ENCODE measurements at regions not wholly inside any gene's neighbourhood (a gene's known extent, or its start where the extent isn't known, plus 50 kb on each side); places are given as distances from the start of the nearest gene placed in this dataset.
"Not testable (repeated sequence)": the region's sequence is repeated elsewhere in the genome, so short reads cannot be mapped to it uniquely, and the experiment has no call there.

DNA sequence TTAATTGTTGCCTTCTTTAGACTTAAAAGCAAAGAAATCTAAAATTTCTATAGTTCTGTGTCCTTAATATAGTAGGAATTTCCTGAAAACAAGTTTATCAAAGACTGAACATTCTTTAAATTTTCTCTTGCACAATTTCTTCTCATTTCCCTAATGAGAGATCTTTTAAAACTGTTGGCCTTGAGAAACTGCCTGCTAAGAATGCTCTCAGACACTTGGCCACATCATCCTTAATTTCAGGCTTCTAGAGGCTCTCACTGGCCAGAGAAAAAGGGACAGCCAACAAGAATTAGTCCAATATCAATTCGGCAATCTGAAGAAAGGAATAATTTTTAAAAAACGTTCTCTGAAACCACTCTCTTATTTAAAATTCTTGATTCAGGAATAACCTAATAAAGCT lies 167.0 kb upstream of the CREB1 start:
- DNase-seq (ENCODE audit: low spot score), result no peak
- TF ChIP-seq, protein P1, sequence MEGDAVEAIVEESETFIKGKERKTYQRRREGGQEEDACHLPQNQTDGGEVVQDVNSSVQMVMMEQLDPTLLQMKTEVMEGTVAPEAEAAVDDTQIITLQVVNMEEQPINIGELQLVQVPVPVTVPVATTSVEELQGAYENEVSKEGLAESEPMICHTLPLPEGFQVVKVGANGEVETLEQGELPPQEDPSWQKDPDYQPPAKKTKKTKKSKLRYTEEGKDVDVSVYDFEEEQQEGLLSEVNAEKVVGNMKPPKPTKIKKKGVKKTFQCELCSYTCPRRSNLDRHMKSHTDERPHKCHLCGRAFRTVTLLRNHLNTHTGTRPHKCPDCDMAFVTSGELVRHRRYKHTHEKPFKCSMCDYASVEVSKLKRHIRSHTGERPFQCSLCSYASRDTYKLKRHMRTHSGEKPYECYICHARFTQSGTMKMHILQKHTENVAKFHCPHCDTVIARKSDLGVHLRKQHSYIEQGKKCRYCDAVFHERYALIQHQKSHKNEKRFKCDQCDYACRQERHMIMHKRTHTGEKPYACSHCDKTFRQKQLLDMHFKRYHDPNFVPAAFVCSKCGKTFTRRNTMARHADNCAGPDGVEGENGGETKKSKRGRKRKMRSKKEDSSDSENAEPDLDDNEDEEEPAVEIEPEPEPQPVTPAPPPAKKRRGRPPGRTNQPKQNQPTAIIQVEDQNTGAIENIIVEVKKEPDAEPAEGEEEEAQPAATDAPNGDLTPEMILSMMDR (IDR thresholded peaks at IDR 0.05; ENCODE audit: extremely low read depth, insufficient read depth, missing control alignments), result no peak
- in situ Hi-C loops (cut with MboI; ENCODE audit: low pct_unique_long_range_greater_than_20kb, low sequenced_read_pairs, unreplicated experiment), result no loop called here

DNA sequence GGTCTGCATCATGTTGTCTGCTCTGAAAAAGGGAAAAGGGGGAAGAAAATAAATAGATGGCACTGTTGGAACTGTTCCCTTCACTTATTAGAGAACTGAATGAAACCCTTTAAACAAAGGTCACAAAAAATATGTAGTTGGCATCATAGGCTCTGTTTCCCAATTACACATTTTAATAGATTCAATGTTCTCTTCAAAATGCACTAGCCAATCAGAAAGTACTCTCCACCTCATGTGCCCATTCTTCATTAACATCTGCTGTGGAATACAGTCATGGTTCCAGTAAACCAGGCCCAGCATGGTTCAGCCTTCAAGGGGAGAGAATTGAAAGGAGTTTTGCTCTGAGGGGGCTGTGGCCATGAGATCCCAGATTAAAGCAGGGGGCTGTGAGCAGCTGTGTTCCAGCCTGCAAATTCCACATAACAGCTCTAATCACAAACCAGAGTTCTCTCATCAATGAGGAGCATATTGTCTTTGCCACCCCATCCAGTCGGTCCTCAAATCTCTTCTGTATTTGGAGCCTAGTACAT lies 165.9 kb upstream of the CREB1 start:
- in situ Hi-C loops (cut with MboI; ENCODE audit: low pct_unique_long_range_greater_than_20kb, low sequenced_read_pairs, unreplicated experiment), result no loop called here

DNA sequence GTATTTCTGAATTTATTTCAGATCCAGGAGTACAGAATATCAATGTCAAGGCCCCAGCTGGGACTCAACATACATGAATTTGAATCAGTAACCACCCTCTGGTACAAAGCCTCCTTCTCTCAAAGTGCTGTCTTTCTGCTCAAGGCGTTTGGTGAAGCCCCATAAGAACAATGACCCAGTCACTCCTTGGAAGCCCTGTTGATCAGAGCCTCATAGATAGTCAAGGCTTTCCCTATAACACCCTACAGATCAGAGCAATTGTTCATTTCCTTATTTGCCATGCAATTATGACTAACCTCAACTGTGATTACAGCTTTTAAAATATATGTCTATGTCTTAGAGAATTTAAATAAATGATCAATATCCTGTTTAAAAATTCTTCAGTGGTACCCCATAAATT lies 159.1 kb upstream of the CREB1 start:
- in situ Hi-C loops (cut with MboI; ENCODE audit: low pct_unique_long_range_greater_than_20kb, low sequenced_read_pairs, unreplicated experiment), result no loop called here
- DNase-seq (ENCODE audit: low spot score), result no peak
- TF ChIP-seq, protein P1 (IDR thresholded peaks at IDR 0.05; ENCODE audit: extremely low read depth, insufficient read depth, missing control alignments), result no peak

More for the DNA sequence above, 165.9 kb upstream of the CREB1 start:
- DNase-seq (ENCODE audit: low spot score), result no peak
- TF ChIP-seq, protein P1 (IDR thresholded peaks at IDR 0.05; ENCODE audit: extremely low read depth, insufficient read depth, missing control alignments), result no peak

DNA sequence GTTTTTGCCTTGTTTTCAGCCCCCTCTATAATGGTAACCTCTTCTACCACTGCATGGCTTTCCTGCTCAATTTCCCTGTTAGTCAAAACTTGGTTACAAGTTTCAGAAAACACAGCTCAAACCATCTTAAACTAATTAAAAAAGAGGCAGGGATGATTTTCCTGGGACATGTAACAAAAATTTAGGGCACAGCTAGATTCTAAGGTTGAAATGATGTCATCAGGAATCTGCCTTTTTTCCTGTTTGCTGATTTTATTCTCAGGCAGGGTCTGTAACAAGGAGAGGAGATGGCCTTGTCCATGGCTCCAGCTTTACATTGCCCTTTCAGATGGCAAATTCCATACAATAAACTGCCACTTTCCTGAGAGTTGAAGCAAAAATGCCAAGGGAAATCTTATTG lies 157.9 kb upstream of the CREB1 start:
- TF ChIP-seq, protein P1 (IDR thresholded peaks at IDR 0.05; ENCODE audit: extremely low read depth, insufficient read depth, missing control alignments), result no peak
- no peak for DNase-seq (ENCODE audit: low spot score)
- in situ Hi-C loops (cut with MboI; ENCODE audit: low pct_unique_long_range_greater_than_20kb, low sequenced_read_pairs, unreplicated experiment), result no loop called here

DNA sequence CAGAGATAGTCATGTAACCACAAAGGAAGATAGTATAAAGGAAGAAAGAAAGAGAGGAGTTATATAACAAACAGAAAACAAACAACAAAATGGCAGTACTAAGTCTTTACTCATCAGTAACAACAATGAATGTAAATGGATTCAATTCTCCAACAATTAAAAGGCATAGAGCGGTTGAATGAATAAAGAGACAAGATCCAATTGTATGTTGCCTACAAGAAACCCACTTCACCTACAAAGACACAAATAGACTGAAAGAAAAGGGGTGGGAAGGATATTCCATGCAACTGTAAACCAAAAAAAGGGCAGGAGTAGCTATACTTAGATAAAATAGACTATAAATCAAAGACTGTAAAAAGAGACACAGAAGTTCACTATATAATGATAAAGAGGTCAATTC lies 157.3 kb upstream of the CREB1 start:
- in situ Hi-C loops (cut with MboI; ENCODE audit: low pct_unique_long_range_greater_than_20kb, low sequenced_read_pairs, unreplicated experiment), result no loop called here
- TF ChIP-seq, protein P1 (IDR thresholded peaks at IDR 0.05; ENCODE audit: extremely low read depth, insufficient read depth, missing control alignments), result no peak
- no peak for DNase-seq (ENCODE audit: low spot score)

DNA sequence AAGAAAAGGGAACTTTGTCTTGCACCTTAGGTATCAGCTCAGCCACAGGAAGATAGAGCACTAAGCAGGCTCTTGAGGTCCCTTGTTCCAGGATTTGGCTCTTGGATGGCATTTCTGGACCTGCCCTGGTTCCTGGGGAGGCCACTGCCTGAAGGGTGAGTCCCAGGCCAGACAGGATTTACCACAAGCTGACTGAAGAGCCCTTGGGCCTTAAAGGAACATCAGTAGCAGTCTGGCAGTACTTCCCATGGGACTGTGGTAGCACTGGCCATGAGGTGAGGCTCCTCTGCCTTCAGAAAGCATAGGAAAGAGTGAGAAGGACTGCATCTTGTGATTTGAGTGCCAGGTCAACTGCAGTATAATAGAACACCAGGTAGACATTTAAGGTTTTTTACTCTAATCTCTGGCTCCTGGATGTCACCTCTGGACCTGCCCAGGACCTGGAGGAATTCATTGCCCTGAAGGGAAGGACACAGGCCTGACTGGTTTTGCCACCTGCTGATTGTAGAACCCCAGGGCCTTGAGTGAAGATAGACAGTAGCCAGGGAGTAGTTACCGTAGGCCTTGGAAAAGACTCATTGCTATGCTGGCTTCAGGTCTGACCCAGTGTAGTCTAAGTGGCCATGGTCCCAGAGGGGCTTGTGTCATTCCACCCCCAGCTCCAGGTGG lies 154.4 kb upstream of the CREB1 start:
- DNase-seq (ENCODE audit: low spot score), result no peak
- TF ChIP-seq, protein P1 (IDR thresholded peaks at IDR 0.05; ENCODE audit: extremely low read depth, insufficient read depth, missing control alignments), result no peak
- in situ Hi-C loops (cut with MboI; ENCODE audit: low pct_unique_long_range_greater_than_20kb, low sequenced_read_pairs, unreplicated experiment), result no loop called here

DNA sequence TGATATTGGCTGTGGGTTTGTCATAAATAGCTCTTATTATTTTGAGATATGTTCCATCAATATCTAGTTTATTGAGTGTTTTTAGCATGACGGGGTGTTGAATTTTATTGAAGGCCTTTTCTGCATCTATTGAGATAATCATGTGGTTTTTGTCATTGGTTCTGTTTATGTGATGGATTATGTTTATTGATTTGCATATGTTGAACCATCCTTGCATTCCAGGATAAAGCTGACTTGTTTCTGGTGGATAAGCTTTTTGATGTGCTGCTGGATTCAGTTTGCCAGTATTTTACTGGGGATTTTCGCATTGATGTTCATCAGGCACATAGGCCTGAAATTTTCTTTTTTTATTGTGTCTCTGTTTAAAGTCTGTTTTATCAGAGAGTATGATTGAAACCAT lies 151.1 kb upstream of the CREB1 start:
- DNase-seq (ENCODE audit: low spot score); in situ Hi-C loops (cut with MboI; ENCODE audit: low pct_unique_long_range_greater_than_20kb, low sequenced_read_pairs, unreplicated experiment): not testable (repeated sequence)
